ENCODE measurements at regions not wholly inside any gene's neighbourhood (a gene's known extent, or its start where the extent isn't known, plus 50 kb on each side); places are given as distances from the start of the nearest gene placed in this dataset.
A peak's percentile ranks its signal among the peaks of the same experiment; 100 is the strongest.

DNA sequence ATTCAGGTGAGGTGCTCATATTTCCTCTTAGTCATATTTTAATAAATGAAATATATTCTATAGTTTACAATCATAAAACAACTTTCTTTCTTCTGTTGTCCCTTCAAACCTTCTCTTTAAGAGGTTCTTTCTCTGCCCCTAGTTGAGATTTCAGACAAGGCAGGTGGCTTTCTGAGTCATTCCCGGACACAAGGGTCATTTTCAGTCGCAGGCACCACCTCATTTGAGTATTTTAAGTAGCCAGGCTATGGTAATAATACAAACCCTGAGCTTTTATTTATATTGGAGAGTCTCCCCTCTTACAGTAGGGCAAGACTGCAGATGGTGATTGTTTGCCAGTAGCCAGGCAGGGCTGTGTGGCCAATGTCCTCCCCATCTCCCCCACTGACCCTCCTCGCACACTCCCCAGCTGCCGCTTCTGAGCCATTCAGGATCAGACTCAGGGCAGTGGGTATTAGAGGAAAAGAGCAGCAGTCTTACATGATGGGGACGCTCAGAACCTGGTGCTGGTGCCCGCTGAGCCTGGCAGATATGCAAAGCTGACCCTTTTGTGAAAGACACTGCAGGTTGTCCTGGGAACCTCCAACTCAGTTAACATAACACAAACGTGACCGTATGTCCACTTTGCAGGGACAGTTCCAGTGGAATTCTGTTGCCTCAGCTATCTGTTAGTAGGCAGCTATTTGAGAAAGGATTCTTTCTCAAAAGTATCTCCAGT is 101.1 kb upstream of the BCL2L14 start:
- Histone ChIP-seq H3K36me3 (replicated peaks) (no peaks in the 10 kb centered on the region), H3K27ac (no peak overlapping the region), H3K4me3 (ENCODE audit: low read depth, low read length) (no peak overlapping the region), H3K27me3 (replicated peaks) (no peaks in the 10 kb centered on the region)
- TF ChIP-seq, protein P1, sequence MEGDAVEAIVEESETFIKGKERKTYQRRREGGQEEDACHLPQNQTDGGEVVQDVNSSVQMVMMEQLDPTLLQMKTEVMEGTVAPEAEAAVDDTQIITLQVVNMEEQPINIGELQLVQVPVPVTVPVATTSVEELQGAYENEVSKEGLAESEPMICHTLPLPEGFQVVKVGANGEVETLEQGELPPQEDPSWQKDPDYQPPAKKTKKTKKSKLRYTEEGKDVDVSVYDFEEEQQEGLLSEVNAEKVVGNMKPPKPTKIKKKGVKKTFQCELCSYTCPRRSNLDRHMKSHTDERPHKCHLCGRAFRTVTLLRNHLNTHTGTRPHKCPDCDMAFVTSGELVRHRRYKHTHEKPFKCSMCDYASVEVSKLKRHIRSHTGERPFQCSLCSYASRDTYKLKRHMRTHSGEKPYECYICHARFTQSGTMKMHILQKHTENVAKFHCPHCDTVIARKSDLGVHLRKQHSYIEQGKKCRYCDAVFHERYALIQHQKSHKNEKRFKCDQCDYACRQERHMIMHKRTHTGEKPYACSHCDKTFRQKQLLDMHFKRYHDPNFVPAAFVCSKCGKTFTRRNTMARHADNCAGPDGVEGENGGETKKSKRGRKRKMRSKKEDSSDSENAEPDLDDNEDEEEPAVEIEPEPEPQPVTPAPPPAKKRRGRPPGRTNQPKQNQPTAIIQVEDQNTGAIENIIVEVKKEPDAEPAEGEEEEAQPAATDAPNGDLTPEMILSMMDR (IDR thresholded peaks at IDR 0.05; ENCODE audit: low read depth, low read length, missing control alignments): no peak
- DNase-seq: no peak
- in situ Hi-C loops (cut with HindIII; ENCODE audit: low pct_ligation_motif_present, low sequenced_read_pairs): no loop called here

- in situ Hi-C loops (cut with HindIII; ENCODE audit: low pct_ligation_motif_present, low sequenced_read_pairs): no loop called here
- DNase-seq: no peak
- Histone ChIP-seq H3K36me3 (replicated peaks) (no peaks in the 10 kb centered on the region), H3K4me3 (ENCODE audit: low read depth, low read length) (no peak overlapping the region), H3K27me3 (replicated peaks) (no peaks in the 10 kb centered on the region), H3K27ac (no peak overlapping the region)
- TF ChIP-seq, protein P1 (IDR thresholded peaks at IDR 0.05; ENCODE audit: low read depth, low read length, missing control alignments): no peak
Measured at GRCh38 chr12:11970155-11970520, 100.6 kb upstream of the BCL2L14 start.

DNA sequence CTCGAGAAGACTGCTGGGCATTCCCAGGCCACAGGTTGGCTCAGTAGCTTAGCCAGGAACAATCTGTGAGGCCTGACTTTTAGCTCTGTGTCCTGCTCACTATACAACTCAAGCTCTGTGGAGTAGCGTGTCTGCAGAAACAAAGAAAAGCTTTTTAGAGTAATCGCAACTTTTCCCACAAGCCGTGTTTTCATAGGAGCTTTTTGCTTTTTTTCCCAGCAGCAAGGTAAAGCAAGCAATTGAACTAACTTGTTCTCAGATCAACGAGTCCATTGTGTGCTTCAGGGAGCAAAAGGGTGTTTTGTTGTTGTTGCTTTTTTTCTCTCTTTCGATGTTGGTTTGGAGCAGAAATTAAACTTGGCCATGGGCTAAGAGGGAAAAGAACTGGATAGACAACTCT is 97.3 kb upstream of the BCL2L14 start:
- no peak for DNase-seq
- no peaks in the 10 kb centered on the region for H3K36me3 ChIP-seq (replicated peaks)
- TF ChIP-seq, protein P1 (IDR thresholded peaks at IDR 0.05; ENCODE audit: low read depth, low read length, missing control alignments): no peak
- H3K4me3 ChIP-seq (ENCODE audit: low read depth, low read length): no peak overlapping the region
- no peaks in the 10 kb centered on the region for H3K27me3 ChIP-seq (replicated peaks)
- in situ Hi-C loops (cut with HindIII; ENCODE audit: low pct_ligation_motif_present, low sequenced_read_pairs): no loop called here
- H3K27ac ChIP-seq: no peak overlapping the region

DNA sequence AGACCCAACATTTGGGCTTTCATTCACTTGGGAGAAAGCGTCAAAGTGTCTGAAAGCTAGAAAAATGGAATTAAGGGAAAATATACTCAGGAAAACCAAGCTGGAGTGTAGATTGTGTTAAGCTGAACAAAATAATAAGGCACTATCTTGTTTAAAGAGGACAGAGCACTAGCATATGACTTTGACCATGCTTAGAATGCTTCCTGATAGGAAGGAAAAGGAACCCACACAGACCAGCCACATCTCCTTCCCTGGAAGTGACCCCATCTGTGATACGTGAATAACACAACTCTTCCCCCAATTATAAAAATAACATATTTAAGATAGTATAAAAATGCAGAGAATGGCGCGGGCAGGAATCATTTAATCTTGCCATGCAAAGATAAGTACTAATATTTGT is 94.7 kb upstream of the BCL2L14 start:
- Histone ChIP-seq H3K27ac (no peak overlapping the region), H3K4me3 (ENCODE audit: low read depth, low read length) (no peak overlapping the region), H3K36me3 (replicated peaks) (no peaks in the 10 kb centered on the region), H3K27me3 (replicated peaks) (no peaks in the 10 kb centered on the region)
- DNase-seq: no peak
- TF ChIP-seq, protein P1 (IDR thresholded peaks at IDR 0.05; ENCODE audit: low read depth, low read length, missing control alignments): no peak
- in situ Hi-C loops (cut with HindIII; ENCODE audit: low pct_ligation_motif_present, low sequenced_read_pairs): no loop called here

DNA sequence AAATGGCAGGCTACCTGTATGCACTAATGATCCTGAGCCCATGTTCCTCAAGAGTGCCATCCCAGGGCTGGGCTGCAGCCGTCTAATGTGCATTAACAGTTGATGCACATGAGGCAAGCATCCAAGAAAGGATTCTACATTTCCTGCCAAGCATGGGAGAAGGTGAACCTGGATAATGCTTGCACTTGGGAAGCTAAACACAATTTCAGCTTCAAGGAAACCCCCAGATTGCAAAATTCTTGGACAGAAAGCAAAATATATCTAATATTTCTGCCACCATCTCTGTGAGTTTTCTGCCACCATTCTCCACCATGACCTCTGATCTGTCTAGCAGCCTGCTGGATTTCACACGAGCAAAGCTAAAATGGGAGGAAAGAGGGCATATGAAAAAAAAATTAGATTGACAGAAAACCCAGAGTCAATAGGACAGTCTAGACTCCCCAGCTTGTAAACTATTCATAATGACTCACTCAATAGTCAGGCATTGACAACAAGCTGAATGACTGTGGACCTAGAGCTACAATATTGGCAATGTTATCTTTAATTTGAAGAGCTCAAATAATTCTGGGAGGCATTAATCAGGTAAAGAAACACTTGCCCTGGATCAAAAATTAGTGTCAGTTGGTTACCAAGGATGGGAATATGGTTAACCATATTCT is 91.9 kb upstream of the BCL2L14 start:
- in situ Hi-C loops (cut with HindIII; ENCODE audit: low pct_ligation_motif_present, low sequenced_read_pairs): no loop called here
- Histone ChIP-seq H3K4me3 (ENCODE audit: low read depth, low read length) (no peak overlapping the region), H3K27ac (no peak overlapping the region), H3K27me3 (replicated peaks) (no peaks in the 10 kb centered on the region), H3K36me3 (replicated peaks) (no peaks in the 10 kb centered on the region)
- TF ChIP-seq, protein P1 (IDR thresholded peaks at IDR 0.05; ENCODE audit: low read depth, low read length, missing control alignments): no peak
- DNase-seq: peak; percentile 42
